Stomach smooth muscle (tissue), 2 donors: ENCODE measurements at regions not wholly inside any gene's neighbourhood (a gene's known extent, or its start where the extent isn't known, plus 50 kb on each side); places are given as distances from the start of the nearest gene placed in this dataset.
"Not testable (repeated sequence)": the region's sequence is repeated elsewhere in the genome, so short reads cannot be mapped to it uniquely, and the experiment has no call there.

ENCODE experiments used
- H3K27ac ChIP-seq: one replicate; pipeline ENCODE4 v1.7.0; 2013; ENCODE audit warnings: mild to moderate bottlenecking, low read length, inconsistent platforms
- H3K27me3 ChIP-seq, 2 donors: one replicate each; pipeline ENCODE4 v1.7.0; 2013; ENCODE audit warnings: low read length in 2 of 2; ENCODE audit not compliant: insufficient read depth in 2 of 2, control insufficient read depth in 1 of 2
- H3K36me3 ChIP-seq, 2 donors: one replicate each; pipeline ENCODE4 v1.7.0; 2013; ENCODE audit warnings: low read length in 2 of 2; ENCODE audit not compliant: control insufficient read depth in 2 of 2, insufficient read depth in 2 of 2
- H3K4me1 ChIP-seq: one replicate; pipeline ENCODE4 v1.7.0; 2013; ENCODE audit warnings: low read length; ENCODE audit not compliant: control insufficient read depth, insufficient read depth
- H3K4me3 ChIP-seq, 2 donors: one replicate each; pipeline ENCODE4 v1.7.0; 2013; ENCODE audit warnings: low read length in 2 of 2
- H3K9ac ChIP-seq, 2 donors: one replicate each; pipeline ENCODE4 v1.7.0; 2013; ENCODE audit warnings: low read length in 2 of 2, mild to moderate bottlenecking in 1 of 2
- H3K9me3 ChIP-seq, 2 donors: one replicate each; pipeline ENCODE4 v1.7.0; 2013; ENCODE audit warnings: low read length in 2 of 2; ENCODE audit not compliant: control insufficient read depth in 2 of 2
- donor health status: healthy.
- donor health status: Pancreatic carcinoma.

DNA sequence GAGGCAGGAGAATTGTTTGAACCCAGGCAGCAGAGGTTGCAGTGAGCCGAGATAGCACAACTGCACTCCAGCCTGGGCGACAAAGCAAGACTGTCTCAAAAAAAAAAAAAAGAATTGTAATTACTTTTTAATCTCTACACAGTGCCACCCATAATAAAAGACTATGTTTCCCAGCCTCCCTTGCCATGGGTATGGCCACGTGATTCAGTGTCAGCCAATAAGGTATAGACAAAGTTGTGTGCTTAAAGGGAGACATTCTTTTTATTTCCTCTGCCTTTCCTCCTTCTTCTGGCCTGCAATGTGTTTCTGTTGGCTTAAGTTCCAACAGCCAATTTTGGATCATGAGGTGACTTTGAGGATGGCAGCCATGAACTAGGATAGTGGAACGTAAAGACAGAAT, 406.9 kb downstream of the LNPK start:
- no peaks in the 10 kb centered on the region for H3K27me3 ChIP-seq
- no peaks in the 10 kb centered on the region for H3K4me1 ChIP-seq
- H3K4me3 ChIP-seq: no peak overlapping the region
- no peak overlapping the region for H3K27ac ChIP-seq
- H3K36me3 ChIP-seq: no peaks in the 10 kb centered on the region
- H3K9ac ChIP-seq: no peak overlapping the region
- no peaks in the 10 kb centered on the region for H3K9me3 ChIP-seq

DNA sequence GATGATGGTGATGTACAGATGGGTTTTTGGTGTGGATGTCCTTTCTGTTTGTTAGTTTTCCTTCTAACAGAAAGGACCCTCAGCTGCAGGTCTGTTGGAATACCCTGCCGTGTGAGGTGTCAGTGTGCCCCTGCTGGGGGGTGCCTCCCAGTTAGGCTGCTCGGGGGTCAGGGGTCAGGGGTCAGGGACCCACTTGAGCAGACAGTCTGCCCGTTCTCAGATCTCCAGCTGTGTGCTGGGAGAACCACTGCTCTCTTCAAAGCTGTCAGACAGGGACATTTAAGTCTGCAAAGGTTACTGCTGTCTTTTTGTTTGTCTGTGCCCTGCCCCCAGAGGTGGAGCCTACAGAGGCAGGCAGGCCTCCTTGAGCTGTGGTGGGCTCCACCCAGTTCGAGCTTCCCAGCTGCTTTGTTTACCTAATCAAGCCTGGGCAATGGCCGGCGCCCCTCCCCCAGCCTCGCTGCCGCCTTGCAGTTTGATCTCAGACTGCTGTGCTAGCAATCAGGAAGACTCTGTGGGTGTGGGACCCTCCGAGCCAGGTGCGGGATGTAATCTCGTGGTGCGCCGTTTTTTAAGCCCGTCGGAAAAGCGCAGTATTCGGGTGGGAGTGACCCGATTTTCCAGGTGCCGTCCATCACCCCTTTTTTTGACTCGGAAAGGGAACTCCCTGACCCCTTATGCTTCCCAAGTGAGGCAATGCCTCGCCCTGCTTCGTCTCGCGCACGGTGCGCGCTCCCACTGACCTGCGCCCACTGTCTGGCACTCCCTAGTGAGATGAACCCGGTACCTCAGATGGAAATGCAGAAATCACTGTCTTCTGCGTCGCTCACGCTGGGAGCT, 408.2 kb downstream of the LNPK start:
- H3K27ac ChIP-seq, H3K4me3 ChIP-seq, H3K9ac ChIP-seq, H3K9me3 ChIP-seq, H3K36me3 ChIP-seq, H3K4me1 ChIP-seq, H3K27me3 ChIP-seq: not testable (repeated sequence)

DNA sequence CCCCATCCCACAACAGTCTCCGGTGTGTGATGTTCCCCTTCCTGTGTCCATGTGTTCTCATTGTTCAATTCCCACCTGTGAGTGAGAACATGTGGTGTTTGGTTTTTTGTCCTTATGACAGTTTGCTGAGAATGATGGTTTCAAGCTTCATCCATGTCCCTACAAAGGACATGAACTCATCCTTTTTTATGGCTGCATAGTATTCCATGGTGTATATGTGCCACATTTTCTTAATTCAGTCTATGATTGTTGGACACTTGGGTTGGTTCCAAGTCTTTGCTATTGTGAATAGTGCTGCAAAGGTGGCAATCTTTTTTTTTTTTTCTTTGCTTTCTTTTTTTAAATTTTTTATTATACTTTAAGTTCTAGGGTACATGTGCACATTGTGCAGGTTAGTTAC, 406.7 kb upstream of the ATP5MC3 start:
- H3K9me3 ChIP-seq, H3K4me3 ChIP-seq, H3K27ac ChIP-seq, H3K9ac ChIP-seq, H3K36me3 ChIP-seq, H3K4me1 ChIP-seq, H3K27me3 ChIP-seq: not testable (repeated sequence)

DNA sequence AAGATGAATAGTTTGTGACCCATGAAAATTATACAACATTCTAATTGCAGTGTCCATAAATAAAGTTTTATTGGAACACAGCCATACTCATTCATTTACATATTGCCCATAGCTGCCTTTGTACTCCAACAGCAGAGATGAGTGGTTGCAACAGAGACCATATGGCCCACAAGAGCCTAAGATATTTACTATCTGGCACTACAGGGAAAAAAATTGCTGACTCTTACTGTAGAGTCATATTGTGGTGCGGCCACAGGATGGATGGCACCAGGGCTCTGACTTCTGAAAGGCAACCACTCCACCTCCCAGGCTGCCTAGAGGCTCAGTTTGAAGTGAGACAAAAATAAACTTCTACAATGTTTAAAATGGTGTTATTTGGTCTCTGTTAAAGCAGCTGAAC, 404.0 kb upstream of the ATP5MC3 start:
- Histone ChIP-seq H3K9me3 (no peaks in the 10 kb centered on the region), H3K9ac (no peak overlapping the region), H3K27ac (no peak overlapping the region), H3K4me1 (no peaks in the 10 kb centered on the region), H3K27me3 (no peaks in the 10 kb centered on the region), H3K36me3 (no peaks in the 10 kb centered on the region), H3K4me3 (no peak overlapping the region)

DNA sequence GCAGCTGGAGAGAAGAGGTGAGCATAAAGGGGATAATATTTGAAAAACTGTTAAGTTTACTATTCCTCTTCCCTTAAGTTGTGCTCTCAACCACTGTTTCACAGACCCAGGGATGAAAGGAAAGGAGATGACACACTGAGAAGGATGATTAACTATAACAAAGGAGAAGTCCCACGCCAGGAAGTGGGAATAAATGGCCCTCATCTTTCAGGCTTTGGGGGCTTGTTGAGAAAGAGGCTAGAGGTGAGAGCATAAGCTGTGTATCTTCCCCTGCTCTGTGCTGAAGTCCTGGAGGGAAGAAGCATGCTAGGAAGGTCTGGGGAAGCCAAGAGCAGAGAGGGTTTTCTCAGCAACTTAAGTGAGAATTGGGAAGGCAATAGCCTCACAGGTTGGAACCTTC, 399.1 kb upstream of the ATP5MC3 start:
- Histone ChIP-seq H3K27me3 (no peaks in the 10 kb centered on the region), H3K9ac (no peak overlapping the region), H3K27ac (no peak overlapping the region), H3K36me3 (no peaks in the 10 kb centered on the region), H3K4me3 (no peak overlapping the region), H3K4me1 (no peaks in the 10 kb centered on the region), H3K9me3 (no peaks in the 10 kb centered on the region)

DNA sequence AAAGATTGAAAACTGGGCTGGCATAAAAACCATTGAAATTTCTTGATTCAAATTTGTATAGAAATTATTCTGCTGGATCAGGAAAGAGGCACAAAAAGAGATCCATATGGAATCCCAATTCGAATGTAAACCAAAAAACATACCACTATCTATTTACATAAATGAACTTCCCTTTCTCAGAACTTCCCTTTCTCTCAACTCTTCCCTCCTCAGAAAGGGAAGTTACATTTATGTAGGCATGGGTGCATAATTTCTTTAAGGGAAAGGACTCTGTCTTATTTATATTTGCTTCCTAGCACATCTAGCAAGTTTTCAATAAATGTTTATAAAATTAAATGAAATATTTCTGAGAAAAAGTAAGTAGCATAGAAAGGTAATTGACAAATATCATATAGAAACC, 398.1 kb upstream of the ATP5MC3 start:
- H3K27me3 ChIP-seq: no peaks in the 10 kb centered on the region
- H3K4me3 ChIP-seq: no peak overlapping the region
- no peaks in the 10 kb centered on the region for H3K9me3 ChIP-seq
- no peak overlapping the region for H3K9ac ChIP-seq
- H3K4me1 ChIP-seq: no peaks in the 10 kb centered on the region
- no peak overlapping the region for H3K27ac ChIP-seq
- H3K36me3 ChIP-seq: no peaks in the 10 kb centered on the region

DNA sequence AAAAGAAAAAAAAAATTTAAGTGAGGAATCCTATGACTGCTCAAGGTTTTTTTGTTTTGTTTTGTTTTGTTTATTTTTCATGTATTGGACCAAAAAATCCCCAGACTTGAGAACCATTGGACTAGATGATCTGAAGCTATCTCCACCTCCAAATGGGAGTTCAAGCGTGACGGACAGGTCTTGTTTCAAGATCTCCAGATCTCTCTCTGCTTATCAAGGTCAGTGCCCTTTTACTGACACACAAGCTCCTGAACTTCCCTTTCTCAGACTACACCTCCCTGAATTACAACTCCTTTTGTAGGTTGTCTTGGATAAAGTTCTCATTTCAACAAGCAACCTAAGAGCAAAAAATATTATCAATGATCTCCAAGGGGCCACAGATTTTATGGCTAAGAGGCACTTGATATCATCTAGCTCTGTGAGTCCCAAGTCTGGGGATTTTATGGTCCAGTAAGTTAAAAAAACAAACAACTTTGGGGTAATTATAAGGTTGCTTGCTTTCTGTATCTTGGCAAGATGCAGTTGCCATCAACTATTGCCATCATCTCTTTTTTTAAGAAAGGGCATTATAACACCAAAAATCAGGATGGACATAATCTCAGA, 396.0 kb upstream of the ATP5MC3 start:
- Histone ChIP-seq H3K9ac (no peak overlapping the region), H3K36me3 (no peaks in the 10 kb centered on the region), H3K9me3 (no peaks in the 10 kb centered on the region), H3K27ac (no peak overlapping the region), H3K4me1 (no peaks in the 10 kb centered on the region), H3K4me3 (no peak overlapping the region), H3K27me3 (no peaks in the 10 kb centered on the region)

DNA sequence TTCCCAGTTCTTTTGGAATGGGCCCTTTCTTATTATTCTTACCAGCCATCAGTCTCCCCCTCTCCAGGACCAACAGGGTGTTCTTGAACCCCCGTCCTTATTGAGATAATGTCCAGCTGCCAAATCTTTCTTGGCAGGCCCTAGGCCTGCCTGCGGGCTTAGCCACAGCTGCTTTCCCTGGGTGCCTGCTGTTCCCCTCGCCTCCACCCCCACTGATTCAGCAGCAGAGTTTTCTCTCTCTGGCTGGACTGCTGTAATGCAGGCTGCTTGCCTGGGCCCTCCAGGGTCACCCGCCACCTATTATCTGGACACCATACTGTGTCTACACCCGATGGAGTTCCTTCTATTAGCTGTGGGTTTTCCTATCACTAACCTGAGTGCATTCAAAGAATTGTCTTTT, 395.4 kb upstream of the ATP5MC3 start:
- no peak overlapping the region for H3K27ac ChIP-seq
- no peaks in the 10 kb centered on the region for H3K36me3 ChIP-seq
- H3K9me3 ChIP-seq: no peaks in the 10 kb centered on the region
- H3K4me3 ChIP-seq: no peak overlapping the region
- H3K4me1 ChIP-seq: no peaks in the 10 kb centered on the region
- H3K9ac ChIP-seq: no peak overlapping the region
- H3K27me3 ChIP-seq: no peaks in the 10 kb centered on the region

DNA sequence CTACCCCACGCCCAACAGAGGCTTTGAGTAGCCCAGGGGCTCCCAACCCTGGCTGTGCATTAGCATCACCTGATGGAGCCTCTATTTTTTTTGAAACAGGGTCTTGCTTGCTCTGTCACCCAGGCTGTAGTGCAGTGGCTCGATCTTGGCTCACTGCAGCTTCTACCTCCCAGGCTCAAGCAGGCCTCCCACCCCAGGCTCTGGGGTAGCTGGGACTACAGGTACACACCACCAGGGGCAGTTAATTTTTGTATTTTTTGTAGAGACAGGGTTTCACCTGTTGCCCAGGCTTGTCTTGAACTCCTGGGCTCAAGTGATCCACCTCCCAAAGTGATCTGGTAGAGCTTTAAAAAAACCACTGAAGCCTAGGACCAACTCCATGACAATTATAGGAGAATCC, 394.8 kb upstream of the ATP5MC3 start:
- no peaks in the 10 kb centered on the region for H3K9me3 ChIP-seq
- no peak overlapping the region for H3K27ac ChIP-seq
- no peaks in the 10 kb centered on the region for H3K4me1 ChIP-seq
- H3K27me3 ChIP-seq: no peaks in the 10 kb centered on the region
- no peak overlapping the region for H3K4me3 ChIP-seq
- no peaks in the 10 kb centered on the region for H3K36me3 ChIP-seq
- no peak overlapping the region for H3K9ac ChIP-seq

DNA sequence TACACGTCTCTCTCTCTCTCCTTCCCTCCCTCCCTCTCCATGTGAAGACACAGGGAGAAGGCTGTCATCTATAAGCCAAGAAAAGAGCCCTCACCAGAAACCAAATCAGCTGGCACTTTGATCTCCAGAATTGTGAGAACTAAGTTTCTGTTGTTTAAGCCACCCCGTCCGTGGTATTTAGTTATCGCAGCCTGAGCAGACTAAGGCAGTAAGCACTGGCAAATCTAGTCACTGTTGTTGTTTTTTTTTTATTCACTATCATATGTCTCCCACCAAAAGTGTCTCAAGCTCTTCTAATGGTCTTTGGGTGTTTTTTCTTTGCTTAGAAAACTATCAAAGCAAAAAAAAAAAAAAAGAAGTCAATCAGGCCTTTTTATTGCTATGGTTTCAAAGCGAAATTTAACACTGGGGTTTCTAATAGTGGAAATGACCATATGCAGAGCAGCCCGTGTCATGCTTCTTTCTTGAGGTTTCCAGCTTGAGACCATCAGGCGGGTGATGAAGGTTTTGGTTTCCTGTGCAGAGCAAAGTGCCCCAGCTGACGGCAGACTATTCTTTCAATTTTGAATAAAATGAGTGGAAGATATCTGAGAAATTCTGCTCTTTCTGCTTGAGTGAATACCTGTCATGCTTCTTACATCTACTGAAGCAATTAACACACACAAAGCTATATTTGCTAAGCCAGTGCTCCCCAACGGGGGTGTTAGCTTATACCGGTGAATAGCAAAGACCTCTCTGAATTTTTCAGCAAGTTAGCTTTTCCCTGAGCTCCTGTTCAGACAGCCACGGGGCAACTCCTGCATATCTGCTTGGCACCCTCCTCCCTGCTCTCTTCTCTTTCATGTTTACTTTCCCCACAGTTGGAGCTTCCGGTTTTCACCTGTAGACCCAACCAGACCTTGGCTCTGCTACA, 394.1 kb upstream of the ATP5MC3 start:
- Histone ChIP-seq H3K9me3 (no peaks in the 10 kb centered on the region), H3K36me3 (no peaks in the 10 kb centered on the region), H3K4me3 (no peak overlapping the region), H3K9ac (no peak overlapping the region), H3K27ac (no peak overlapping the region), H3K27me3 (no peaks in the 10 kb centered on the region), H3K4me1 (no peaks in the 10 kb centered on the region)
